Upper lobe of left lung (tissue), 6 donors: ENCODE measurements at regions not wholly inside any gene's neighbourhood (a gene's known extent, or its start where the extent isn't known, plus 50 kb on each side); places are given as distances from the start of the nearest gene placed in this dataset.

ENCODE experiments used
- ATAC-seq, 2 donors: fragments of 200-7000 bp; cut with Tn5 transposase; one replicate each; pipeline ENCODE4 v1.9.1; 2022; ENCODE audit warnings: mild to moderate bottlenecking in 2 of 2, moderate library complexity in 2 of 2; ENCODE audit not compliant: low FRiP score in 2 of 2
- DNase-seq, 2 donors: peaks; one replicate each; pipeline ENCODE4 v3.0.0-alpha.2; 2019 to 2020
- H3K27ac ChIP-seq, 4 donors: fragments of 200-600 bp; sonication (generic); one replicate each; pipeline ENCODE4 v1.5.1; 2016 to 2019
- H3K27me3 ChIP-seq, 4 donors: fragments of 200-600 bp; sonication (generic); one replicate each; pipeline ENCODE4 v1.5.1; 2017 to 2019
- H3K36me3 ChIP-seq, 4 donors: fragments of 200-600 bp; sonication (generic); one replicate each; pipeline ENCODE4 v1.5.1; 2016 to 2019
- H3K4me1 ChIP-seq, 4 donors: fragments of 200-600 bp; sonication (generic); one replicate each; pipeline ENCODE4 v1.5.1; 2018 to 2019
- H3K4me3 ChIP-seq, 4 donors: fragments of 200-600 bp; sonication (generic); one replicate each; pipeline ENCODE4 v1.5.1; 2017 to 2019; ENCODE audit warnings: mild to moderate bottlenecking in 2 of 4, moderate library complexity in 1 of 4
- H3K9me3 ChIP-seq, 4 donors: fragments of 200-600 bp; sonication (generic); one replicate each; pipeline ENCODE4 v1.5.1; 2018 to 2019
- EP300 ChIP-seq, 4 donors: sonication (generic); formaldehyde crosslinking; IDR thresholded peaks; one replicate each; pipeline ENCODE4 v1.5.1; 2017; ENCODE audit warnings: antibody characterized with exemption in 4 of 4, control low read depth in 2 of 4
- POLR2A ChIP-seq, 4 donors: fragments of 450-650 bp; IDR thresholded peaks; one replicate each; pipeline ENCODE4 v1.5.1; 2016 to 2017; ENCODE audit warnings: antibody characterized with exemption in 4 of 4, mild to moderate bottlenecking in 2 of 4
- POLR2AphosphoS5 ChIP-seq, 2 donors: sonication (generic); formaldehyde crosslinking; IDR thresholded peaks; one replicate each; pipeline ENCODE4 v1.5.1; 2017; ENCODE audit warnings: antibody characterized with exemption in 2 of 2
- WGBS, 2 donors: methylation state at CpG; one replicate each; pipeline ENCODE4 v1.1.5; 2017 to 2018; 5-methylcytosine and 5-hydroxymethylcytosine counted together
- TF ChIP-seq, protein P1 (sequence below), 6 experiments: fragments of 450-650 bp in 4 of 6; fragments of 200-600 bp in 2 of 6; sonication (generic) in 2 of 6; IDR thresholded peaks; one replicate each; pipeline ENCODE4 v1.5.1; 2016 to 2019; ENCODE audit warnings: antibody characterized with exemption in 6 of 6
- donor health status: DM: no; HTN: no; CAD: no; lungs with moderate emphysema.
- donor health status: DM: no; HTN: yes; CAD: no; lungs with severe emphysema.

DNA sequence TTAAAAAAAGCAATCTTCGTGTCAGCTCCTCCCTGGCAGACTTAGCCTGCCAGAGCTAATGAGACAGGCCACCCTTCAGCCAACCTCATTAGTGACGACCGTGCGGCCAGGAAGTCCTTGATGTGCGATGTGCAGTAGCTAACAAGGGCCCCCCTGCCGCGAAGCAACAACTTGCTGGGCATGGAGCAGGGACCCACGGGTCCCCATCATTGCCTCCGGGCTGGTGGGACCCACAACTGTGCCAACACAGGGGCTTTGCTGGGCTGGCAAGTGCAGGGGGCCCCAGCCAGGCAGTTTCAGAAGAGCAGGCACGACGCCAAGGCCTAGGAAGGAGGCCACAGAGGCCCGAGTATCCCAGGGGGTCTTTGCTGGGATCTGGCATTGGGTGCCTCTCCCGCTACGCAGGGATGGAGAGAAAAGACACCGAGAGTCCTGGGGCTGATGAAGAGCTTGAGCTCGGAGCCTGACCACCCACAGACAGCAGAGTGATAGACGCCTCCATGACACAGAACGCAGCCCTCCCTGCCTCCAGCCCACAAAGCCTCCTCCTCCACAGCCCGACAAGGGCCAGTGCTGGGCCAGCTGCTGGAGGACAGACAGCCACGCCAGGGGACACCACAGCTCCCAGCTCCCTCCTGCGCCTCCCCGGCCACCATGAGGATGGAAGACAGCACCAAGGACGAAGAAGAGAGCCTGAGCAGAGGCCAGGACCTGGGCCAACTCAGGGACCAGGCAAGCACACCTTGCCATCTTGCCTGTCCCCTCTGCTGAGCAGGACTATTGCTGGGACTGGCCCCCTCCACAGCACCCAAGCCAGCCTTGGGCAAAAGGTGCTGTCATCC, 96.6 kb downstream of the YTHDF1 start:
- ATAC-seq = no peak
- Histone ChIP-seq H3K4me1 (no peaks in the 10 kb centered on the region), H3K27me3 (no peaks in the 10 kb centered on the region), H3K36me3 (no peaks in the 10 kb centered on the region), H3K4me3 (no peak overlapping the region), H3K27ac (no peak overlapping the region), H3K9me3 (no peaks in the 10 kb centered on the region)
- WGBS, 2 donors = 70 to 73% methylated on average over 6 to 23 of the region's 23 CpGs
- no peak for DNase-seq
- no peak for TF ChIP-seq EP300 (IDR thresholded peaks at IDR 0.05)
- TF ChIP-seq, protein P1, sequence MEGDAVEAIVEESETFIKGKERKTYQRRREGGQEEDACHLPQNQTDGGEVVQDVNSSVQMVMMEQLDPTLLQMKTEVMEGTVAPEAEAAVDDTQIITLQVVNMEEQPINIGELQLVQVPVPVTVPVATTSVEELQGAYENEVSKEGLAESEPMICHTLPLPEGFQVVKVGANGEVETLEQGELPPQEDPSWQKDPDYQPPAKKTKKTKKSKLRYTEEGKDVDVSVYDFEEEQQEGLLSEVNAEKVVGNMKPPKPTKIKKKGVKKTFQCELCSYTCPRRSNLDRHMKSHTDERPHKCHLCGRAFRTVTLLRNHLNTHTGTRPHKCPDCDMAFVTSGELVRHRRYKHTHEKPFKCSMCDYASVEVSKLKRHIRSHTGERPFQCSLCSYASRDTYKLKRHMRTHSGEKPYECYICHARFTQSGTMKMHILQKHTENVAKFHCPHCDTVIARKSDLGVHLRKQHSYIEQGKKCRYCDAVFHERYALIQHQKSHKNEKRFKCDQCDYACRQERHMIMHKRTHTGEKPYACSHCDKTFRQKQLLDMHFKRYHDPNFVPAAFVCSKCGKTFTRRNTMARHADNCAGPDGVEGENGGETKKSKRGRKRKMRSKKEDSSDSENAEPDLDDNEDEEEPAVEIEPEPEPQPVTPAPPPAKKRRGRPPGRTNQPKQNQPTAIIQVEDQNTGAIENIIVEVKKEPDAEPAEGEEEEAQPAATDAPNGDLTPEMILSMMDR (IDR thresholded peaks at IDR 0.05) = no peak
- TF ChIP-seq POLR2AphosphoS5 (IDR thresholded peaks at IDR 0.05) = no peak
- TF ChIP-seq POLR2A (IDR thresholded peaks at IDR 0.05) = no peak

DNA sequence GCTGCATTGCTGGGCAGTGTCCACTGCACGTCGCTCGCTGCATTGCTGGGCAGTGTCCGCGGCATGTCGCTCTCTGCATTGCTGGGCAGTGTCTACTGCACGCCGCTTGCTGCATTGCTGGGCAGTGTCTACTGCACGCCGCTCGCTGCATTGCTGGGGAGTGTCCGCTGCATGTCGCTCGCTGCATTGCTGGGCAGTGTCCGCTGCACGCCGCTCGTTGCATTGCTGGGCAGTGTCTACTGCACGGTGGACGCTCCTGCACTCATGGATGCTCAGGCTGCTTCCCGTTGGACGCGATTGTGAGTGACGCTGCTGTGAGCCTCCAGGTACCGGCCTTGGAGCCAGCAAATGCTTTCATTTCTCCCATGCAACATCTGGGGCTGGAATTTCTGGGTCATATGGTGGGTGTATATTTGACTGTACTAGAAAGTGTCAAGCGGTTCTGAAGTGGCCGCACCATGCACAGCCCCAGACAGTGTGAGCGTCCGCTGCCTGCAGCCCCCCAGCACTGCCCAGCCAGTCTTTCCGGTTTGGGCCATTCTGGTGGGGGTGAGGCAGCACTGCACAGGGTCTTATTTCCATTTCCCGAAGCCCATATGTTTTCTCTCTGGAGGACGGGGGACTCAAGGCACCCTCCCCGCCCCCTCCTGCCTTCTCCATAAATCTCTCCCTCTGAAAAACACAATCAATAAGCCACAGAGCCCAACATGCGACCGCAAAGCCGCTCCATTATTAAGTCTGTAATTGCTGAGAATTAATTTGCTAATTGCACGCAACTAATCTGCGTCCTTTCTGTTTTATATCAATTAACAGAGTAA, 97.4 kb downstream of the YTHDF1 start:
- Histone ChIP-seq H3K9me3 (no peaks in the 10 kb centered on the region), H3K36me3 (no peaks in the 10 kb centered on the region), H3K4me1 (no peaks in the 10 kb centered on the region), H3K4me3 (no peak overlapping the region), H3K27ac (no peak overlapping the region), H3K27me3 (no peaks in the 10 kb centered on the region)
- ATAC-seq (no peak), DNase-seq (no peak)
- WGBS, 2 donors = 80 to 84% methylated on average over 32 to 38 of the region's 38 CpGs
- TF ChIP-seq POLR2A (IDR thresholded peaks at IDR 0.05) = no peak
- TF ChIP-seq, protein P1 (IDR thresholded peaks at IDR 0.05) = no peak
- no peak for TF ChIP-seq POLR2AphosphoS5 (IDR thresholded peaks at IDR 0.05)
- no peak for TF ChIP-seq EP300 (IDR thresholded peaks at IDR 0.05)

DNA sequence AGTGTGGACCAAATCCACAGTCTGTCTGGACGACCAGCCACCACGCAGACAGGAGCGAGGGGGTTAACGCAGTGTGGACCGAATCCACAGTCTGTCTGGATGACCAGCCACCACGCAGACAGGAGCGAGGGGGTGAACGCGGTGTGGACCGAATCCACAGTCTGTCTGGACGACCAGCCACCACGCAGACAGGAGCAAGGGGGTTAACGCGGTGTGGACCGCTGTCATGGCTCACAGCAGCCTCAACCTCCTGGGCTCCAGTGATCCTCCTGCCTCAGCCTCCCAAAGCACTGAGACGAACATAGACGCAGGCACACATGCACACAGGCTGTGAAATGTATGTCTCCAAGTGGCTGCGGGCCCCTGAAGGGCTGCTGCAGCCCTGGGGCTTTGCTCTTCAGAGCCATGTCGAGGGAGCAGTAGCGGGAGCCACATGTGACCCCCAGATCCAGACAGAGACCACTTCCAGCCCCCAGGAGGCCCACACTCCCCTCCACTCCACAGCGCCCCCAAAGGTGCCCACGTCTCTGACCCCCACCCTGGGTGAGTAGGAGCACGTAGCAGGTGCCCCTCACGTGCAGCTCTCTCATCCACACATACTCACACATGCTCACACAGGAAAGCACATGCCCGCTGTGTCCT, 98.1 kb downstream of the YTHDF1 start:
- Histone ChIP-seq H3K4me3 (no peak overlapping the region), H3K36me3 (no peaks in the 10 kb centered on the region), H3K4me1 (no peaks in the 10 kb centered on the region), H3K27ac (no peak overlapping the region), H3K9me3 (no peaks in the 10 kb centered on the region), H3K27me3 (no peaks in the 10 kb centered on the region)
- DNase-seq (no peak), ATAC-seq (peak in 1 of 2 donors; percentile 3)
- TF ChIP-seq POLR2AphosphoS5 (IDR thresholded peaks at IDR 0.05) = no peak
- no peak for TF ChIP-seq POLR2A (IDR thresholded peaks at IDR 0.05)
- TF ChIP-seq, protein P1 (IDR thresholded peaks at IDR 0.05) = no peak
- TF ChIP-seq EP300 (IDR thresholded peaks at IDR 0.05) = no peak
- WGBS, 2 donors = 81% methylated on average over 21 to 24 of the region's 25 CpGs

DNA sequence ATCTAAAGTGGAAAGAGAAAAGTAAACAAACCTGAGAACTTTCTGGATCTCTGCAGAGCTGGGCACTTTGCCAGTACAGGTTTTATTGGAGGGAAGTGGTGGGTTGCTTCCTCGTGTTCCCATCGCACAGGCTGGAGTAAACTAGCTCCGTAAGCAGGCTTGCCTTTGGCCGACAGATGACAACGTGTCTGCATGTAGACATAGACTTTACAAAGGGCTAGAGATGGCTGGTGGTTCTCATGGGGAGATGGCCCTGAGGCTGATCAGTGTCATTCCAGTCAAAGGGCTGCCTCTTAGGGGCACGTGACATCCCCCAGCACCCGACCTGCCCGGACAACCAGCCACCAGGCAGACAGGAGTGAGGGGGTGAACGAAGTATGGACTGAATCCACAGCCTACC, 98.8 kb downstream of the YTHDF1 start:
- no peaks in the 10 kb centered on the region for H3K9me3 ChIP-seq
- ATAC-seq = no peak
- H3K36me3 ChIP-seq = no peaks in the 10 kb centered on the region
- no peak for DNase-seq
- H3K4me1 ChIP-seq = no peaks in the 10 kb centered on the region
- no peaks in the 10 kb centered on the region for H3K27me3 ChIP-seq
- no peak for TF ChIP-seq POLR2AphosphoS5 (IDR thresholded peaks at IDR 0.05)
- no peak for TF ChIP-seq POLR2A (IDR thresholded peaks at IDR 0.05)
- TF ChIP-seq EP300 (IDR thresholded peaks at IDR 0.05) = no peak
- TF ChIP-seq, protein P1 (IDR thresholded peaks at IDR 0.05) = no peak
- no peak overlapping the region for H3K4me3 ChIP-seq
- H3K27ac ChIP-seq = no peak overlapping the region
- WGBS, 2 donors = 61 to 66% methylated on average over 8 to 9 of the region's 9 CpGs
